Cardiac fibroblast (primary cell): ENCODE measurements at regions not wholly inside any gene's neighbourhood (a gene's known extent, or its start where the extent isn't known, plus 50 kb on each side); places are given as distances from the start of the nearest gene placed in this dataset.
A peak's percentile ranks its signal among the peaks of the same experiment; 100 is the strongest.

Source experiments
- DNase-seq, 2 donors: peaks; one replicate each; pipeline versions ENCODE4 v3.0.0 to v3.0.0-alpha.2; 2010; ENCODE audit warnings: low read depth in 2 of 2
- H3K4me3 ChIP-seq, 2 donors: replicated peaks in 1 of 2; 1 replicate in 1 of 2; 2 replicates in 1 of 2; pipeline ENCODE4 v1.5.1; 2011; ENCODE audit warnings: low read depth in 2 of 2, low read length in 2 of 2, mild to moderate bottlenecking in 2 of 2, moderate library complexity in 1 of 2
- TF ChIP-seq, protein P1 (sequence below): IDR thresholded peaks from one replicate; pipeline ENCODE4 v1.5.1; 2011; ENCODE audit warnings: low read depth, mild to moderate bottlenecking, low read length, inconsistent platforms

DNA sequence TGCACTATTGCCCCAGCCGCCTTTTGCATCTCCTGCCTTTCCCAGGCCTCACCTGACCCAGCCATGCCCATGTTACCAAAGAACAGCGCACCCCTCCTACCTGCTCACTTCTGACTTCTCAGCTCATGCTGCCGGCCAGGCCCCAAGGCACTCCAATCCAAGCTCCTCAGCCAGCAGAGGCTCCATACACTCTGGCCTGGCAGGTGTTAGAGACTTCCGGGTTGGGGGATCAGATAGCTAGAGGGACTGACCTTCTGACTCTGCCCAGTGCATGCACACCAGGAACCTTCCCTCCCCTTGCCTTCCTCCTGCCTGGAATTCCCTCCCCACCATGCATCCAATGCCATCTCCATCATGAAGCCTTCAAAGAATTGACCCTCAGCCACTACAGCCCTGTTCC lies 56.2 kb upstream of the ZMIZ1 start:
- no peak for DNase-seq
- TF ChIP-seq, protein P1, sequence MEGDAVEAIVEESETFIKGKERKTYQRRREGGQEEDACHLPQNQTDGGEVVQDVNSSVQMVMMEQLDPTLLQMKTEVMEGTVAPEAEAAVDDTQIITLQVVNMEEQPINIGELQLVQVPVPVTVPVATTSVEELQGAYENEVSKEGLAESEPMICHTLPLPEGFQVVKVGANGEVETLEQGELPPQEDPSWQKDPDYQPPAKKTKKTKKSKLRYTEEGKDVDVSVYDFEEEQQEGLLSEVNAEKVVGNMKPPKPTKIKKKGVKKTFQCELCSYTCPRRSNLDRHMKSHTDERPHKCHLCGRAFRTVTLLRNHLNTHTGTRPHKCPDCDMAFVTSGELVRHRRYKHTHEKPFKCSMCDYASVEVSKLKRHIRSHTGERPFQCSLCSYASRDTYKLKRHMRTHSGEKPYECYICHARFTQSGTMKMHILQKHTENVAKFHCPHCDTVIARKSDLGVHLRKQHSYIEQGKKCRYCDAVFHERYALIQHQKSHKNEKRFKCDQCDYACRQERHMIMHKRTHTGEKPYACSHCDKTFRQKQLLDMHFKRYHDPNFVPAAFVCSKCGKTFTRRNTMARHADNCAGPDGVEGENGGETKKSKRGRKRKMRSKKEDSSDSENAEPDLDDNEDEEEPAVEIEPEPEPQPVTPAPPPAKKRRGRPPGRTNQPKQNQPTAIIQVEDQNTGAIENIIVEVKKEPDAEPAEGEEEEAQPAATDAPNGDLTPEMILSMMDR, result no peak
- H3K4me3 ChIP-seq, result no peak overlapping the region

GRCh38 chr10:79013406-79013987 lies 55.3 kb upstream of the ZMIZ1 start:
- TF ChIP-seq, protein P1, result no peak
- no peak for DNase-seq
- no peak overlapping the region for H3K4me3 ChIP-seq

GRCh38 chr10:79014796-79015195 lies 54.0 kb upstream of the ZMIZ1 start:
- H3K4me3 ChIP-seq, result no peak overlapping the region
- DNase-seq, result no peak
- TF ChIP-seq, protein P1, result no peak

GRCh38 chr10:79017882-79018520 lies 50.8 kb upstream of the ZMIZ1 start:
- TF ChIP-seq, protein P1, result no peak
- no peak overlapping the region for H3K4me3 ChIP-seq
- DNase-seq, result no peak

GRCh38 chr10:79018521-79019011 lies 50.2 kb upstream of the ZMIZ1 start:
- TF ChIP-seq, protein P1, result no peak
- no peak overlapping the region for H3K4me3 ChIP-seq
- DNase-seq, result peak in 1 of 2 donors; percentile 35
